GM23338 (cell line): ENCODE measurements at regions not wholly inside any gene's neighbourhood (a gene's known extent, or its start where the extent isn't known, plus 50 kb on each side); places are given as distances from the start of the nearest gene placed in this dataset.

Experiments
- ATAC-seq: fragments of 200-7000 bp; cut with Tn5 transposase; 3 replicates; pipeline ENCODE4 v1.9.1; 2020
- DNase-seq: peaks from one replicate; pipeline ENCODE4 v3.0.0-alpha.2; 2015; ENCODE audit warnings: low spot score
- H2AFZ ChIP-seq: fragments of 200-600 bp; sonication (generic); 2 replicates; pipeline ENCODE4 v1.8.0; 2016; ENCODE audit warnings: antibody characterized with exemption, mild to moderate bottlenecking, moderate library complexity
- H3F3A ChIP-seq: fragments of 200-600 bp; sonication (generic); replicated peaks from 2 replicates; pipeline ENCODE4 v1.8.0; 2017; ENCODE audit warnings: antibody characterized with exemption, mixed run types, low read depth
- H3K27ac ChIP-seq: fragments of 200-600 bp; sonication (generic); 2 replicates; pipeline ENCODE4 v1.6.1; 2016; ENCODE audit warnings: low read depth
- H3K27me3 ChIP-seq: fragments of 200-600 bp; sonication (generic); 2 replicates; pipeline ENCODE4 v1.8.0; 2016; ENCODE audit warnings: mild to moderate bottlenecking, mixed run types, moderate library complexity; ENCODE audit not compliant: insufficient read depth
- H3K36me3 ChIP-seq: fragments of 200-600 bp; sonication (generic); 2 replicates; pipeline ENCODE4 v1.8.0; 2016; ENCODE audit warnings: mild to moderate bottlenecking; ENCODE audit not compliant: insufficient read depth
- H3K4me1 ChIP-seq: fragments of 200-600 bp; sonication (generic); 2 replicates; pipeline ENCODE4 v1.8.0; 2016; ENCODE audit warnings: mild to moderate bottlenecking, moderate library complexity; ENCODE audit not compliant: insufficient read depth
- H3K4me2 ChIP-seq: fragments of 200-600 bp; sonication (generic); 2 replicates; pipeline ENCODE4 v1.7.1; 2017; ENCODE audit warnings: mixed run types
- H3K4me3 ChIP-seq: fragments of 200-600 bp; sonication (generic); 2 replicates; pipeline ENCODE4 v1.6.1; 2016; ENCODE audit warnings: mixed run types
- H3K79me2 ChIP-seq: fragments of 200-600 bp; sonication (generic); replicated peaks from 2 replicates; pipeline ENCODE4 v1.8.0; 2017; ENCODE audit warnings: mild to moderate bottlenecking; ENCODE audit not compliant: insufficient read depth
- H3K9me2 ChIP-seq: fragments of 200-600 bp; sonication (generic); 2 replicates; pipeline ENCODE4 v1.8.0; 2017; ENCODE audit not compliant: insufficient read depth
- H4K20me1 ChIP-seq: fragments of 200-600 bp; sonication (generic); replicated peaks from 2 replicates; pipeline ENCODE4 v1.8.0; 2017; ENCODE audit warnings: mild to moderate bottlenecking; ENCODE audit not compliant: insufficient read depth
- H3K27ac Mint-ChIP-seq: 2 replicates; pipeline ENCODE4 v1.8.0; 2020; ENCODE audit warnings: inconsistent platforms, mild to moderate bottlenecking, moderate library complexity, mixed read lengths
- H3K27me3 Mint-ChIP-seq: 3 replicates; pipeline ENCODE4 v1.8.0; 2022; ENCODE audit warnings: low read depth, mild to moderate bottlenecking, moderate library complexity, mixed read lengths, inconsistent platforms; ENCODE audit not compliant: insufficient read depth, poor library complexity
- H3K36me3 Mint-ChIP-seq: 3 replicates; pipeline ENCODE4 v1.8.0; 2021; ENCODE audit warnings: low read depth, mild to moderate bottlenecking, inconsistent platforms, moderate library complexity, mixed read lengths
- H3K4me1 Mint-ChIP-seq: 3 replicates; pipeline ENCODE4 v1.8.0; 2020; ENCODE audit warnings: mild to moderate bottlenecking, inconsistent platforms, mixed read lengths
- H3K4me3 Mint-ChIP-seq: 3 replicates; pipeline ENCODE4 v1.8.0; 2021; ENCODE audit warnings: moderate library complexity, mild to moderate bottlenecking, inconsistent platforms, mixed read lengths
- H3K9me3 Mint-ChIP-seq: 3 replicates; pipeline ENCODE4 v1.8.0; 2020; ENCODE audit warnings: moderate library complexity, mild to moderate bottlenecking, inconsistent platforms, mixed read lengths
- CREB1 ChIP-seq: fragments of 250-450 bp; sonication (Bioruptor Pico); IDR thresholded peaks from 2 replicates; pipeline ENCODE4 v1.5.0; 2020; ENCODE audit warnings: low read depth, mild to moderate bottlenecking, moderate library complexity
- CTCF ChIP-seq, 2 experiments: fragments of 200-600 bp in 1 of 2; sonication (generic) in 1 of 2; conservative IDR thresholded peaks; 2 replicates each; pipeline versions ENCODE4 v1.5.1 to v1.6.1; 2016 to 2017; ENCODE audit warnings: antibody characterized with exemption in 2 of 2, low read depth in 2 of 2, mild to moderate bottlenecking in 2 of 2, moderate library complexity in 1 of 2
- EZH2phosphoT487 ChIP-seq: fragments of 200-600 bp; sonication (generic); IDR thresholded peaks from one replicate; pipeline ENCODE4 v1.8.1; 2018; ENCODE audit warnings: antibody characterized with exemption; ENCODE audit not compliant: unreplicated experiment
- NANOG ChIP-seq: IDR thresholded peaks from 2 replicates; pipeline ENCODE4 v1.6.1; 2016; ENCODE audit warnings: antibody characterized with exemption, borderline replicate concordance
- ZNF331 ChIP-seq: fragments of 250-450 bp; sonication (Bioruptor Pico); IDR thresholded peaks from 2 replicates; pipeline ENCODE4 v1.5.0; 2020; ENCODE audit warnings: low read depth, mild to moderate bottlenecking, moderate library complexity
- TF ChIP-seq, protein P1 (sequence below): fragments of 250-450 bp; sonication (Bioruptor Pico); IDR thresholded peaks from 2 replicates; pipeline ENCODE4 v1.5.0; 2020; ENCODE audit warnings: mild to moderate bottlenecking, moderate library complexity

DNA sequence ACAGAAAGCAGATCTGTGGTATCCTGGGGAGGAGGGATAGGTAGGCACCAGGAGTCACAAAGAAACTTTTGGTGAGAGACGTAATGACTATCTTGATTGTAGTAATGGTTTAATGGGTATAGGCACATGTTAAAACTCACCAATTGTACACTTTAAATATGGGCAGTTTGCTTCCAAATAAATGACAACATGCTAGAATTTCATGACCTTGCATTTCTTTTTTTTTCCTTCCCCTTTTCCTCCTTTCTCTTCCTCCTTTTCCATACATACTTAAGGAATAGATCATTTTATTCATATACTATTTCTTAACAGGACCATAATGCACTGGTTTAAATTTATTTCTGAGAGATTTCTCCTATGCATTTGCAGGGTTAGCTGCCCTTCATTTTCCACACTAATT is 341.8 kb downstream of the TMEM182 start:
- DNase-seq: no peak

More for the DNA sequence above, 341.8 kb downstream of the TMEM182 start:
- Histone ChIP-seq H3K36me3 (no peaks in the 10 kb centered on the region), H3K4me1 (no peaks in the 10 kb centered on the region), H3F3A (no peaks in the 10 kb centered on the region), H4K20me1 (no peaks in the 10 kb centered on the region; the same call in 1 of the 2 replicates), H3K4me2 (no peak overlapping the region), H3K27me3 (no peaks in the 10 kb centered on the region), H3K27ac (no peak overlapping the region), H3K79me2 (no peaks in the 10 kb centered on the region), H3K4me3 (no peak overlapping the region), H2AFZ (no peak overlapping the region), H3K9me2 (no peaks in the 10 kb centered on the region)
- no peak for ATAC-seq
- Mint-ChIP-seq H3K36me3 (no peaks in the 10 kb centered on the region), H3K9me3 (no peaks in the 10 kb centered on the region), H3K27me3 (no peaks in the 10 kb centered on the region), H3K27ac (no peak overlapping the region), H3K4me1 (no peaks in the 10 kb centered on the region), H3K4me3 (no peak overlapping the region)
- TF ChIP-seq, protein P1, sequence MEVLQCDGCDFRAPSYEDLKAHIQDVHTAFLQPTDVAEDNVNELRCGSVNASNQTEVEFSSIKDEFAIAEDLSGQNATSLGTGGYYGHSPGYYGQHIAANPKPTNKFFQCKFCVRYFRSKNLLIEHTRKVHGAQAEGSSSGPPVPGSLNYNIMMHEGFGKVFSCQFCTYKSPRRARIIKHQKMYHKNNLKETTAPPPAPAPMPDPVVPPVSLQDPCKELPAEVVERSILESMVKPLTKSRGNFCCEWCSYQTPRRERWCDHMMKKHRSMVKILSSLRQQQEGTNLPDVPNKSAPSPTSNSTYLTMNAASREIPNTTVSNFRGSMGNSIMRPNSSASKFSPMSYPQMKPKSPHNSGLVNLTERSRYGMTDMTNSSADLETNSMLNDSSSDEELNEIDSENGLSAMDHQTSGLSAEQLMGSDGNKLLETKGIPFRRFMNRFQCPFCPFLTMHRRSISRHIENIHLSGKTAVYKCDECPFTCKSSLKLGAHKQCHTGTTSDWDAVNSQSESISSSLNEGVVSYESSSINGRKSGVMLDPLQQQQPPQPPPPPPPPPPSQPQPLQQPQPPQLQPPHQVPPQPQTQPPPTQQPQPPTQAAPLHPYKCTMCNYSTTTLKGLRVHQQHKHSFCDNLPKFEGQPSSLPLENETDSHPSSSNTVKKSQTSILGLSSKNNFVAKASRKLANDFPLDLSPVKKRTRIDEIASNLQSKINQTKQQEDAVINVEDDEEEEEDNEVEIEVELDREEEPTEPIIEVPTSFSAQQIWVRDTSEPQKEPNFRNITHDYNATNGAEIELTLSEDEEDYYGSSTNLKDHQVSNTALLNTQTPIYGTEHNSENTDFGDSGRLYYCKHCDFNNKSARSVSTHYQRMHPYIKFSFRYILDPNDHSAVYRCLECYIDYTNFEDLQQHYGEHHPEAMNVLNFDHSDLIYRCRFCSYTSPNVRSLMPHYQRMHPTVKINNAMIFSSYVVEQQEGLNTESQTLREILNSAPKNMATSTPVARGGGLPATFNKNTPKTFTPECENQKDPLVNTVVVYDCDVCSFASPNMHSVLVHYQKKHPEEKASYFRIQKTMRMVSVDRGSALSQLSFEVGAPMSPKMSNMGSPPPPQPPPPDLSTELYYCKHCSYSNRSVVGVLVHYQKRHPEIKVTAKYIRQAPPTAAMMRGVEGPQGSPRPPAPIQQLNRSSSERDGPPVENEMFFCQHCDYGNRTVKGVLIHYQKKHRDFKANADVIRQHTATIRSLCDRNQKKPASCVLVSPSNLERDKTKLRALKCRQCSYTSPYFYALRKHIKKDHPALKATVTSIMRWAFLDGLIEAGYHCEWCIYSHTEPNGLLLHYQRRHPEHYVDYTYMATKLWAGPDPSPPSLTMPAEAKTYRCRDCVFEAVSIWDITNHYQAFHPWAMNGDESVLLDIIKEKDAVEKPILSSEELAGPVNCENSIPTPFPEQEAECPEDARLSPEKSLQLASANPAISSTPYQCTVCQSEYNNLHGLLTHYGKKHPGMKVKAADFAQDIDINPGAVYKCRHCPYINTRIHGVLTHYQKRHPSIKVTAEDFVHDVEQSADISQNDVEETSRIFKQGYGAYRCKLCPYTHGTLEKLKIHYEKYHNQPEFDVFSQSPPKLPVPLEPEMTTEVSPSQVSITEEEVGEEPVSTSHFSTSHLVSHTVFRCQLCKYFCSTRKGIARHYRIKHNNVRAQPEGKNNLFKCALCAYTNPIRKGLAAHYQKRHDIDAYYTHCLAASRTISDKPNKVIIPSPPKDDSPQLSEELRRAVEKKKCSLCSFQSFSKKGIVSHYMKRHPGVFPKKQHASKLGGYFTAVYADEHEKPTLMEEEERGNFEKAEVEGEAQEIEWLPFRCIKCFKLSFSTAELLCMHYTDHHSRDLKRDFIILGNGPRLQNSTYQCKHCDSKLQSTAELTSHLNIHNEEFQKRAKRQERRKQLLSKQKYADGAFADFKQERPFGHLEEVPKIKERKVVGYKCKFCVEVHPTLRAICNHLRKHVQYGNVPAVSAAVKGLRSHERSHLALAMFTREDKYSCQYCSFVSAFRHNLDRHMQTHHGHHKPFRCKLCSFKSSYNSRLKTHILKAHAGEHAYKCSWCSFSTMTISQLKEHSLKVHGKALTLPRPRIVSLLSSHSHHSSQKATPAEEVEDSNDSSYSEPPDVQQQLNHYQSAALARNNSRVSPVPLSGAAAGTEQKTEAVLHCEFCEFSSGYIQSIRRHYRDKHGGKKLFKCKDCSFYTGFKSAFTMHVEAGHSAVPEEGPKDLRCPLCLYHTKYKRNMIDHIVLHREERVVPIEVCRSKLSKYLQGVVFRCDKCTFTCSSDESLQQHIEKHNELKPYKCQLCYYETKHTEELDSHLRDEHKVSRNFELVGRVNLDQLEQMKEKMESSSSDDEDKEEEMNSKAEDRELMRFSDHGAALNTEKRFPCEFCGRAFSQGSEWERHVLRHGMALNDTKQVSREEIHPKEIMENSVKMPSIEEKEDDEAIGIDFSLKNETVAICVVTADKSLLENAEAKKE (CRISPR knock-in tag): no peak
- no peak for TF ChIP-seq CREB1 (CRISPR knock-in tag)
- TF ChIP-seq NANOG: no peak
- TF ChIP-seq CTCF (conservative IDR thresholded peaks at IDR 0.05; ENCODE audit: low read depth in 2 of 2): no peak
- TF ChIP-seq ZNF331: no peak
- no peak for TF ChIP-seq EZH2phosphoT487
